ENCODE measurements at regions not wholly inside any gene's neighbourhood (a gene's known extent, or its start where the extent isn't known, plus 50 kb on each side); places are given as distances from the start of the nearest gene placed in this dataset.

DNA sequence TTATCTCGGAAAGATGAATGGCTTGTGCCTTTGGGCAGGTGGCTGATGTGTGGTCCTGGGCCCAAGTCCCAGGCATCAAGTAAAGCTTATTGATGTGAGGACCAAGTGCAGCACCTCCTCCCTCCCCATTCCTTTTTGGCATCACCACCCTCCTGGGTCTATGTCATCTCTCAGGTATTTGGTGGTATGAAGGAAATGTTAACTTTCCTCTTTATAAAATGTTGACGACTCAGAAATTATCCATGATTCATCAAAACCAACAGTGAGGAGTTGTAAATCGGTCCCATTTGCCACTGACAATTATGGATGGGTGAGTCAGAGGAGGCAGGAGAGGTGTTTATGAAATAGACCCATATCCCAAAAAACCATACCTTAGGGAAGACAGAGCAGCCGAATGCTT is 229.4 kb upstream of the GATB start:
- no peak overlapping the region for H3K27ac ChIP-seq (ENCODE audit: low read depth in 1 of 2, low read length in 2 of 2)
- DNase-seq: no peak
- no peak overlapping the region for H2AFZ ChIP-seq (ENCODE audit: insufficient read depth, low read depth, low read length, poor library complexity, severe bottlenecking)
- Mint-ChIP-seq H3K9me3 (peaks cover 0 to 9% (median 3%) of the 10 kb centered on the region in 7 donors), H3K27ac (no peak overlapping the region), H3K27me3 (ENCODE audit: low read depth in 3 of 3) (peaks cover 0 to 3% (median 0%) of the 10 kb centered on the region in 3 donors), H3K36me3 (no peaks in the 10 kb centered on the region), H3K4me1 (peaks cover 6% of the 10 kb centered on the region), H3K4me3 (no peak overlapping the region)
- TF ChIP-seq, protein P1, sequence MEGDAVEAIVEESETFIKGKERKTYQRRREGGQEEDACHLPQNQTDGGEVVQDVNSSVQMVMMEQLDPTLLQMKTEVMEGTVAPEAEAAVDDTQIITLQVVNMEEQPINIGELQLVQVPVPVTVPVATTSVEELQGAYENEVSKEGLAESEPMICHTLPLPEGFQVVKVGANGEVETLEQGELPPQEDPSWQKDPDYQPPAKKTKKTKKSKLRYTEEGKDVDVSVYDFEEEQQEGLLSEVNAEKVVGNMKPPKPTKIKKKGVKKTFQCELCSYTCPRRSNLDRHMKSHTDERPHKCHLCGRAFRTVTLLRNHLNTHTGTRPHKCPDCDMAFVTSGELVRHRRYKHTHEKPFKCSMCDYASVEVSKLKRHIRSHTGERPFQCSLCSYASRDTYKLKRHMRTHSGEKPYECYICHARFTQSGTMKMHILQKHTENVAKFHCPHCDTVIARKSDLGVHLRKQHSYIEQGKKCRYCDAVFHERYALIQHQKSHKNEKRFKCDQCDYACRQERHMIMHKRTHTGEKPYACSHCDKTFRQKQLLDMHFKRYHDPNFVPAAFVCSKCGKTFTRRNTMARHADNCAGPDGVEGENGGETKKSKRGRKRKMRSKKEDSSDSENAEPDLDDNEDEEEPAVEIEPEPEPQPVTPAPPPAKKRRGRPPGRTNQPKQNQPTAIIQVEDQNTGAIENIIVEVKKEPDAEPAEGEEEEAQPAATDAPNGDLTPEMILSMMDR (IDR thresholded peaks at IDR 0.05): no peak
- no peak overlapping the region for H3K9ac ChIP-seq (ENCODE audit: insufficient read depth, low read length, poor library complexity, severe bottlenecking)
- no peak overlapping the region for H3K4me3 ChIP-seq (replicated peaks in 1 of 3; ENCODE audit: low read depth in 2 of 3, low read length in 3 of 3)
- H3K36me3 ChIP-seq (replicated peaks in 1 of 2; ENCODE audit: control insufficient read depth in 1 of 2, insufficient read depth in 2 of 2, low read length in 2 of 2): no peaks in the 10 kb centered on the region
- WGBS (ENCODE audit: insufficient coverage): 80% methylated on average over 1 of the region's 4 CpGs
- intact Hi-C loops (cut with micrococcal nuclease): no loop called here
- no peaks in the 10 kb centered on the region for H3K4me1 ChIP-seq (ENCODE audit: control insufficient read depth in 1 of 2, insufficient read depth in 2 of 2, low read length in 2 of 2)
- H3K27me3 ChIP-seq (ENCODE audit: control insufficient read depth in 2 of 2, insufficient read depth in 2 of 2, low read length in 2 of 2): no peaks in the 10 kb centered on the region
- peaks cover 0 to 6% of the 10 kb centered on the region in 2 donors for H3K9me3 ChIP-seq (replicated peaks in 1 of 2; ENCODE audit: control insufficient read depth in 1 of 2, insufficient read depth in 1 of 2, low read length in 2 of 2)
- H3K4me2 ChIP-seq (replicated peaks; ENCODE audit: extremely low read depth, low read length, poor library complexity, severe bottlenecking): no peak overlapping the region
- H3K79me2 ChIP-seq (ENCODE audit: insufficient read depth, low read length): no peaks in the 10 kb centered on the region
- H4K20me1 ChIP-seq (ENCODE audit: insufficient read depth, low read length): no peaks in the 10 kb centered on the region

DNA sequence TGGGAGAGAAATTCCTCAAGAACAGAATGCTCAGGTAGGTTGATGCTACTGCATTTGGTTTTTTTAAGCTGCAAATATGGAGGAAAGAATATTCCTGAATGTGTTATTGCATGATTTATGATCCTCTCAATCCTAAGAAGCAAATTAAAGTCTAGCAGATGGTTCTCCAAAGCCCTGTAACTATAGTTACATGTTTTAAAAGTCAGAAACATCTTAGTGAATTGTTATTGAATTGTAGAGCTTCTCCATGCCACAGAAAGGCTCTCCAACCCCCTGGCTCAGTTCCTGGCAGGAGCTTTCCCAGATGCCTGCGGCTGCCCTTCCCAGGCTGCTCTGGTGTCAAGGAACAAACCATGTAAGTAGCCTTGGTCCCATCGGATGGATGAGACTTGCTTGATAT is 227.8 kb upstream of the GATB start:
- no peak overlapping the region for H3K27ac ChIP-seq (ENCODE audit: low read depth in 1 of 2, low read length in 2 of 2)
- Mint-ChIP-seq H3K4me1 (peaks cover 4% of the 10 kb centered on the region), H3K4me3 (no peak overlapping the region), H3K36me3 (no peaks in the 10 kb centered on the region), H3K27ac (no peak overlapping the region), H3K27me3 (ENCODE audit: low read depth in 3 of 3) (peaks cover 1 to 4% (median 4%) of the 10 kb centered on the region in 3 donors), H3K9me3 (peaks cover 0 to 4% (median 0%) of the 10 kb centered on the region in 7 donors)
- WGBS (ENCODE audit: insufficient coverage): 100% methylated on average over 2 of the region's 2 CpGs
- H4K20me1 ChIP-seq (ENCODE audit: insufficient read depth, low read length): no peaks in the 10 kb centered on the region
- DNase-seq: no peak
- no peak overlapping the region for H3K9ac ChIP-seq (ENCODE audit: insufficient read depth, low read length, poor library complexity, severe bottlenecking)
- TF ChIP-seq, protein P1 (IDR thresholded peaks at IDR 0.05): no peak
- no peaks in the 10 kb centered on the region for H3K79me2 ChIP-seq (ENCODE audit: insufficient read depth, low read length)
- no peaks in the 10 kb centered on the region for H3K27me3 ChIP-seq (ENCODE audit: control insufficient read depth in 2 of 2, insufficient read depth in 2 of 2, low read length in 2 of 2)
- no peak overlapping the region for H3K4me3 ChIP-seq (replicated peaks in 1 of 3; ENCODE audit: low read depth in 2 of 3, low read length in 3 of 3)
- intact Hi-C loops (cut with micrococcal nuclease): no loop called here
- H2AFZ ChIP-seq (ENCODE audit: insufficient read depth, low read depth, low read length, poor library complexity, severe bottlenecking): no peak overlapping the region
- H3K4me2 ChIP-seq (replicated peaks; ENCODE audit: extremely low read depth, low read length, poor library complexity, severe bottlenecking): no peak overlapping the region
- no peaks in the 10 kb centered on the region for H3K4me1 ChIP-seq (ENCODE audit: control insufficient read depth in 1 of 2, insufficient read depth in 2 of 2, low read length in 2 of 2)
- H3K36me3 ChIP-seq (replicated peaks in 1 of 2; ENCODE audit: control insufficient read depth in 1 of 2, insufficient read depth in 2 of 2, low read length in 2 of 2): no peaks in the 10 kb centered on the region
- no peaks in the 10 kb centered on the region for H3K9me3 ChIP-seq (replicated peaks in 1 of 2; ENCODE audit: control insufficient read depth in 1 of 2, insufficient read depth in 1 of 2, low read length in 2 of 2)

Measured in CD14-positive monocyte (primary cell).